OCI-LY3 (cell line): ENCODE measurements at regions not wholly inside any gene's neighbourhood (a gene's known extent, or its start where the extent isn't known, plus 50 kb on each side); places are given as distances from the start of the nearest gene placed in this dataset.

Source experiments
- H2AFZ ChIP-seq: fragments of 200-600, 300-600 bp; shearing (Covaris generic); 2 replicates; pipeline ENCODE4 v1.6.0; 2014; ENCODE audit warnings: antibody characterized with exemption, low read depth, low read length
- H3K27ac ChIP-seq: fragments of 200-600, 300-600 bp; sonication (generic); 2 replicates; pipeline ENCODE4 v1.5.1; 2014; ENCODE audit warnings: mild to moderate bottlenecking, low read length, moderate library complexity, mixed read lengths
- H3K27me3 ChIP-seq: fragments of 200-600, 300-600 bp; sonication (generic); 2 replicates; pipeline ENCODE4 v1.6.1; 2014; ENCODE audit warnings: low read depth, low read length, mixed read lengths
- H3K36me3 ChIP-seq: fragments of 200-600, 300-600 bp; sonication (generic); replicated peaks from 2 replicates; pipeline ENCODE3; 2014; ENCODE audit warnings: low read depth, low read length, mixed read lengths
- H3K4me1 ChIP-seq: fragments of 300-600, 200-600 bp; sonication (generic); 2 replicates; pipeline ENCODE4 v1.6.1; 2014; ENCODE audit warnings: low read length, mixed read lengths
- H3K4me2 ChIP-seq: fragments of 200-600, 300-600 bp; sonication (generic); 2 replicates; pipeline ENCODE4 v1.6.1; 2014; ENCODE audit warnings: low read length, mixed read lengths
- H3K4me3 ChIP-seq: fragments of 300-600, 200-600 bp; sonication (generic); 2 replicates; pipeline ENCODE4 v1.5.1; 2014; ENCODE audit warnings: antibody characterized with exemption, mild to moderate bottlenecking, low read length, moderate library complexity
- H3K79me2 ChIP-seq: fragments of 300-600, 200-600 bp; shearing (Covaris generic); 2 replicates; pipeline ENCODE4 v1.6.1; 2014; ENCODE audit warnings: mild to moderate bottlenecking, low read length, mixed read lengths
- H3K9ac ChIP-seq: fragments of 300-600, 200-600 bp; shearing (Covaris generic); 2 replicates; pipeline ENCODE4 v1.6.0; 2014; ENCODE audit warnings: mild to moderate bottlenecking, low read length, moderate library complexity
- H3K9me3 ChIP-seq: fragments of 200-600, 300-600 bp; shearing (Covaris generic); 2 replicates; pipeline ENCODE4 v1.6.1; 2014; ENCODE audit warnings: low read length, mixed read lengths; ENCODE audit not compliant: insufficient read depth
- H4K20me1 ChIP-seq: fragments of 200-600, 300-600 bp; sonication (generic); 2 replicates; pipeline ENCODE4 v1.6.1; 2016; ENCODE audit warnings: low read length, mixed read lengths; ENCODE audit not compliant: insufficient read depth
- CTCF ChIP-seq: fragments of 200-600, 300-600 bp; sonication (generic); IDR thresholded peaks from 2 replicates; pipeline ENCODE4 v1.5.1; 2014; ENCODE audit warnings: antibody characterized with exemption, low read length, low read depth
- EZH2phosphoT487 ChIP-seq: fragments of 200-600 bp; shearing (Covaris generic); IDR thresholded peaks from 2 replicates; pipeline ENCODE4 v1.6.1; 2018; ENCODE audit warnings: antibody characterized with exemption, mixed run types, low read depth

- Histone ChIP-seq H4K20me1 (no peaks in the 10 kb centered on the region), H3K9me3 (no peaks in the 10 kb centered on the region), H3K9ac (peak overlapping the region; percentile 77), H3K36me3 (no peaks in the 10 kb centered on the region), H3K4me2 (peak overlapping the region; percentile 77), H2AFZ (0 out of 2 replicates have a peak overlapping the region, but pooled peaks have one; percentile 28), H3K27me3 (no peaks in the 10 kb centered on the region), H3K4me3 (no peak overlapping the region), H3K27ac (peak overlapping the region; percentile 95), H3K4me1 (peaks cover 61% of the 10 kb centered on the region), H3K79me2 (peaks cover 2% of the 10 kb centered on the region; the same call in 1 of the 2 replicates)
- TF ChIP-seq CTCF: peak; percentile 25
- no peak for TF ChIP-seq EZH2phosphoT487
These were observed 111.5 kb upstream of the AHR start for GRCh38 chr7:17186745-17187530.

GRCh38 chr7:17194656-17195055, 103.8 kb upstream of the AHR start:
- Histone ChIP-seq H3K36me3 (no peaks in the 10 kb centered on the region), H3K9ac (no peak overlapping the region), H3K4me1 (peaks cover 27% of the 10 kb centered on the region), H3K9me3 (no peaks in the 10 kb centered on the region), H3K4me2 (peak overlapping the region; percentile 51; the same call in 1 of the 2 replicates), H4K20me1 (no peaks in the 10 kb centered on the region), H2AFZ (no peak overlapping the region), H3K4me3 (no peak overlapping the region), H3K27me3 (no peaks in the 10 kb centered on the region), H3K27ac (peak overlapping the region; percentile 33; the same call in 1 of the 2 replicates), H3K79me2 (peaks cover 5% of the 10 kb centered on the region; the same call in 1 of the 2 replicates)
- TF ChIP-seq CTCF (no peak), EZH2phosphoT487 (no peak)

GRCh38 chr7:17195576-17195975, 102.9 kb upstream of the AHR start:
- Histone ChIP-seq H4K20me1 (no peaks in the 10 kb centered on the region), H3K4me3 (0 out of 2 replicates have a peak overlapping the region, but pooled peaks have one; percentile 5), H3K27ac (peak overlapping the region; percentile 33), H2AFZ (no peak overlapping the region), H3K27me3 (no peaks in the 10 kb centered on the region), H3K9me3 (no peaks in the 10 kb centered on the region), H3K36me3 (no peaks in the 10 kb centered on the region), H3K4me2 (peak overlapping the region; percentile 51), H3K4me1 (peaks cover 27% of the 10 kb centered on the region), H3K79me2 (peaks cover 5% of the 10 kb centered on the region; the same call in 1 of the 2 replicates), H3K9ac (no peak overlapping the region)
- TF ChIP-seq CTCF (no peak), EZH2phosphoT487 (no peak)

- Histone ChIP-seq H3K27me3 (no peaks in the 10 kb centered on the region), H3K79me2 (no peaks in the 10 kb centered on the region), H3K27ac (no peak overlapping the region), H3K9me3 (no peaks in the 10 kb centered on the region), H3K9ac (no peak overlapping the region), H3K4me3 (no peak overlapping the region), H2AFZ (no peak overlapping the region), H3K36me3 (no peaks in the 10 kb centered on the region), H3K4me2 (no peak overlapping the region), H3K4me1 (no peaks in the 10 kb centered on the region), H4K20me1 (no peaks in the 10 kb centered on the region)
- TF ChIP-seq EZH2phosphoT487: no peak
- no peak for TF ChIP-seq CTCF
These were observed 92.5 kb upstream of the AHR start for GRCh38 chr7:17205910-17206309.
